PFSK-1 (cell line): ENCODE measurements at regions not wholly inside any gene's neighbourhood (a gene's known extent, or its start where the extent isn't known, plus 50 kb on each side); places are given as distances from the start of the nearest gene placed in this dataset.

Source experiments
- FOXP2 ChIP-seq: optimal IDR thresholded peaks from 2 replicates; pipeline ENCODE3; 2011; ENCODE audit warnings: borderline replicate concordance, control low read depth, inconsistent platforms; ENCODE audit not compliant: insufficient read depth; ENCODE audit errors: extremely low read length, extremely low read depth
- POLR2AphosphoS5 ChIP-seq: IDR thresholded peaks from 2 replicates; pipeline ENCODE4 v1.6.1; 2012; ENCODE audit warnings: low read depth, mild to moderate bottlenecking, control low read depth, low read length, moderate library complexity
- REST ChIP-seq, 2 experiments: IDR thresholded peaks; 2 replicates each; pipeline versions ENCODE4 v1.6.1 to v1.8.0; 2011 to 2012; ENCODE audit warnings: low read depth in 2 of 2, low read length in 2 of 2, control low read depth in 1 of 2, inconsistent platforms in 1 of 2, mild to moderate bottlenecking in 1 of 2, moderate library complexity in 1 of 2; ENCODE audit not compliant: insufficient read depth in 1 of 2
- SIN3A ChIP-seq: IDR thresholded peaks from 2 replicates; pipeline ENCODE4 v1.6.1; 2012; ENCODE audit warnings: mild to moderate bottlenecking, low read length, moderate library complexity, borderline replicate concordance; ENCODE audit not compliant: insufficient read depth
- TAF1 ChIP-seq: IDR thresholded peaks from 2 replicates; pipeline ENCODE4 v1.6.1; 2012; ENCODE audit warnings: low read length, control low read depth, borderline replicate concordance; ENCODE audit not compliant: insufficient read depth

- no peak for TF ChIP-seq SIN3A
- no peak for TF ChIP-seq POLR2AphosphoS5
- TF ChIP-seq TAF1 = no peak
Measured at GRCh38 chr13:42680748-42681147, 100.6 kb upstream of the FAM216B start.

- TF ChIP-seq SIN3A (no peak), REST (IDR thresholded peaks at IDR 0.05; ENCODE audit: insufficient read depth in 1 of 2, low read depth in 2 of 2, low read length in 2 of 2) (no peak), FOXP2 (no peak), POLR2AphosphoS5 (no peak), TAF1 (no peak)
Measured at GRCh38 chr13:42681326-42682100, 99.9 kb upstream of the FAM216B start.

GRCh38 chr13:42684226-42684625, 97.2 kb upstream of the FAM216B start:
- no peak for TF ChIP-seq TAF1

GRCh38 chr13:42685751-42686150, 95.6 kb upstream of the FAM216B start:
- TF ChIP-seq FOXP2 (no peak), POLR2AphosphoS5 (no peak), TAF1 (no peak), REST (IDR thresholded peaks at IDR 0.05; ENCODE audit: insufficient read depth in 1 of 2, low read depth in 2 of 2, low read length in 2 of 2) (no peak), SIN3A (no peak)

- no peak for TF ChIP-seq REST (IDR thresholded peaks at IDR 0.05; ENCODE audit: insufficient read depth in 1 of 2, low read depth in 2 of 2, low read length in 2 of 2)
- no peak for TF ChIP-seq SIN3A
- TF ChIP-seq FOXP2 = no peak
- no peak for TF ChIP-seq POLR2AphosphoS5
- no peak for TF ChIP-seq TAF1
Measured at GRCh38 chr13:42686165-42686564, 95.2 kb upstream of the FAM216B start.

- TF ChIP-seq SIN3A = no peak
- TF ChIP-seq FOXP2 = no peak
- no peak for TF ChIP-seq TAF1
- TF ChIP-seq POLR2AphosphoS5 = no peak
- no peak for TF ChIP-seq REST (IDR thresholded peaks at IDR 0.05; ENCODE audit: insufficient read depth in 1 of 2, low read depth in 2 of 2, low read length in 2 of 2)
Measured at GRCh38 chr13:42688821-42689220, 92.6 kb upstream of the FAM216B start.
